A549 (cell line): ENCODE measurements at regions not wholly inside any gene's neighbourhood (a gene's known extent, or its start where the extent isn't known, plus 50 kb on each side); places are given as distances from the start of the nearest gene placed in this dataset.

Source experiments
- ATAC-seq, 2 experiments: fragments of 200-7000 bp in 1 of 2; fragments of >200 bp in 1 of 2; cut with Nextera tagmentation in 1 of 2; cut with Tn5 transposase in 1 of 2; 3 replicates each; pipeline versions ENCODE4 v1.8.0 to v1.9.1; 2018 to 2020; ENCODE audit warnings: mild to moderate bottlenecking in 1 of 2, moderate library complexity in 1 of 2
- CTCF ChIA-PET: fragments of 300-600 bp; sonication (Branson Sonifier 250); formaldehyde crosslinking; extraction: SDS; loops from one replicate; lab custom pipeline; 2021; ENCODE audit warnings: antibody characterized with exemption, inconsistent platforms; lab: Yijun Ruan, JAX
- POLR2A ChIA-PET: fragments of 350-600 bp; formaldehyde crosslinking; extraction: SDS; loops from one replicate; lab custom pipeline; 2021; ENCODE audit warnings: antibody characterized with exemption, inconsistent platforms; lab: Yijun Ruan, JAX
- DNase-seq, 2 experiments: peaks; one replicate each; pipeline versions ENCODE4 v3.0.0 to v3.0.0-alpha.2; 2011 to 2016; ENCODE audit warnings: low read depth in 1 of 2, low spot score in 1 of 2
- FAIRE-seq: peaks from 2 replicates; lab custom pipeline; 2011; peaks lifted over from hg19 to GRCh38; lab: Jason Lieb, UNC
- H3K27ac ChIP-seq, 2 experiments: fragments of >200 bp; sonication (Bioruptor Twin); formaldehyde crosslinking; 3 replicates each; pipeline ENCODE4 v1.5.1; 2016 to 2017
- H3K4me1 ChIP-seq: fragments of >200 bp; sonication (Bioruptor Twin); formaldehyde crosslinking; 3 replicates; pipeline ENCODE4 v1.6.1; 2016
- H3K4me2 ChIP-seq: fragments of >200 bp; sonication (Bioruptor Twin); formaldehyde crosslinking; 3 replicates; pipeline ENCODE4 v1.6.1; 2016
- H3K4me3 ChIP-seq: fragments of >200 bp; sonication (Bioruptor Twin); formaldehyde crosslinking; 3 replicates; pipeline ENCODE4 v1.5.1; 2016
- H3K9me3 ChIP-seq: fragments of >200 bp; sonication (Bioruptor Twin); formaldehyde crosslinking; 3 replicates; pipeline ENCODE4 v1.6.1; 2016
- BHLHE40 ChIP-seq: IDR thresholded peaks from 2 replicates; pipeline ENCODE4 v1.6.1; 2012; ENCODE audit warnings: low read depth, low read length, inconsistent platforms
- CBX2 ChIP-seq: fragments of 200-600 bp; sonication (generic); IDR thresholded peaks from 2 replicates; pipeline ENCODE4 v1.6.1; 2016; ENCODE audit warnings: low read depth, mild to moderate bottlenecking, borderline replicate concordance
- CEBPB ChIP-seq, 2 experiments: fragments of >200 bp in 1 of 2; sonication (Bioruptor Twin) in 1 of 2; formaldehyde crosslinking in 1 of 2; IDR thresholded peaks; 2 replicates each; pipeline ENCODE4 v1.6.1; 2012 to 2016
- CHD2 ChIP-seq: fragments of 150-350 bp; IDR thresholded peaks from 2 replicates; pipeline ENCODE4 v1.6.1; 2014; ENCODE audit warnings: low read length; ENCODE audit not compliant: partially characterized antibody
- E2F6 ChIP-seq: IDR thresholded peaks from 2 replicates; pipeline ENCODE4 v1.6.1; 2012; ENCODE audit warnings: low read depth, borderline replicate concordance
- ESRRA ChIP-seq: fragments of 150-350 bp; IDR thresholded peaks from 2 replicates; pipeline ENCODE4 v1.6.1; 2014; ENCODE audit warnings: mild to moderate bottlenecking, low read length, borderline replicate concordance
- FOXS1 ChIP-seq: fragments of 250-450 bp; sonication (Bioruptor Pico); IDR thresholded peaks from 2 replicates; pipeline ENCODE4 v1.5.0; 2020; ENCODE audit warnings: mild to moderate bottlenecking, moderate library complexity
- GATA3 ChIP-seq: IDR thresholded peaks from 2 replicates; pipeline ENCODE4 v1.6.1; 2012; ENCODE audit warnings: borderline replicate concordance
- HDAC2 ChIP-seq: fragments of 200-600 bp; sonication (generic); IDR thresholded peaks from 2 replicates; pipeline ENCODE4 v1.6.1; 2016
- HES2 ChIP-seq: fragments of >200 bp; sonication (Bioruptor Twin); formaldehyde crosslinking; IDR thresholded peaks from 2 replicates; pipeline ENCODE4 v1.6.1; 2016
- HEYL ChIP-seq: fragments of 250-450 bp; sonication (Bioruptor Pico); IDR thresholded peaks from 2 replicates; pipeline ENCODE4 v1.8.0; 2021; ENCODE audit warnings: mild to moderate bottlenecking, moderate library complexity
- HMGXB4 ChIP-seq: fragments of 250-450 bp; sonication (Bioruptor Pico); IDR thresholded peaks from 2 replicates; pipeline ENCODE4 v1.5.0; 2021; ENCODE audit warnings: mild to moderate bottlenecking, moderate library complexity, borderline replicate concordance
- JUN ChIP-seq, 2 experiments: fragments of >200 bp; sonication (Bioruptor Twin); formaldehyde crosslinking; IDR thresholded peaks; 2 replicates in 1 of 2; 3 replicates in 1 of 2; pipeline ENCODE4 v1.6.1; 2016 to 2017
- JUNB ChIP-seq: fragments of >200 bp; sonication (Bioruptor Twin); formaldehyde crosslinking; IDR thresholded peaks from 2 replicates; pipeline ENCODE4 v1.6.1; 2016
- MAFK ChIP-seq: fragments of 450-650 bp; IDR thresholded peaks from 2 replicates; pipeline ENCODE4 v1.6.1; 2014; ENCODE audit not compliant: partially characterized antibody
- MAZ ChIP-seq: fragments of 150-350 bp; IDR thresholded peaks from 2 replicates; pipeline ENCODE4 v1.6.1; 2014; ENCODE audit warnings: antibody characterized with exemption, low read depth, low read length, borderline replicate concordance
- MYC ChIP-seq: IDR thresholded peaks from 2 replicates; pipeline ENCODE4 v1.6.1; 2012; ENCODE audit warnings: mild to moderate bottlenecking, inconsistent platforms, low read length, improper control_type of control experiment, borderline replicate concordance
- NPAS2 ChIP-seq: fragments of 250-450 bp; sonication (Bioruptor Pico); IDR thresholded peaks from 2 replicates; pipeline ENCODE4 v1.8.0; 2022; ENCODE audit warnings: mild to moderate bottlenecking, moderate library complexity, borderline replicate concordance
- PBX3 ChIP-seq: IDR thresholded peaks from 2 replicates; pipeline ENCODE4 v1.6.1; 2012
- PHF8 ChIP-seq: fragments of 200-600 bp; sonication (generic); IDR thresholded peaks from 2 replicates; pipeline ENCODE4 v1.6.1; 2016; ENCODE audit warnings: low read depth, mild to moderate bottlenecking, antibody characterized with exemption, moderate library complexity, borderline replicate concordance
- POLR2AphosphoS2 ChIP-seq: conservative IDR thresholded peaks from 2 replicates; pipeline ENCODE4 v1.6.1; 2012; ENCODE audit warnings: low read length, improper control_type of control experiment, inconsistent platforms
- RAD21 ChIP-seq, 2 experiments: fragments of >200 bp in 1 of 2; sonication (Bioruptor Twin) in 1 of 2; formaldehyde crosslinking in 1 of 2; IDR thresholded peaks in 1 of 2; conservative IDR thresholded peaks in 1 of 2; 2 replicates in 1 of 2; 3 replicates in 1 of 2; pipeline ENCODE4 v1.6.1; 2012 to 2018; ENCODE audit warnings: inconsistent platforms in 1 of 2
- RCOR1 ChIP-seq: fragments of 150-350 bp; IDR thresholded peaks from 2 replicates; pipeline ENCODE4 v1.6.1; 2014; ENCODE audit warnings: antibody characterized with exemption, low read length, low read depth
- REST ChIP-seq: fragments of 200-600 bp; sonication (generic); IDR thresholded peaks from 2 replicates; pipeline ENCODE4 v1.6.1; 2016; ENCODE audit warnings: antibody characterized with exemption, mild to moderate bottlenecking, moderate library complexity
- RNF2 ChIP-seq: fragments of 200-600 bp; sonication (generic); IDR thresholded peaks from 2 replicates; pipeline ENCODE4 v1.6.1; 2016; ENCODE audit warnings: low read depth, mild to moderate bottlenecking, antibody characterized with exemption, moderate library complexity, borderline replicate concordance
- SMC3 ChIP-seq: fragments of >200 bp; sonication (Bioruptor Twin); formaldehyde crosslinking; IDR thresholded peaks from 3 replicates; pipeline ENCODE4 v1.6.1; 2018; ENCODE audit warnings: inconsistent platforms
- TP53 ChIP-seq: fragments of 250-450 bp; sonication (Bioruptor Pico); IDR thresholded peaks from 2 replicates; pipeline ENCODE4 v1.5.0; 2021; ENCODE audit warnings: mild to moderate bottlenecking, moderate library complexity
- ZNF302 ChIP-seq: fragments of 250-450 bp; sonication (Bioruptor Pico); IDR thresholded peaks from 2 replicates; pipeline ENCODE4 v1.9.0; 2021; ENCODE audit warnings: inconsistent platforms, mild to moderate bottlenecking, moderate library complexity
- WGBS: methylation state at CpG from one replicate; pipeline ENCODE4 v1.1.6; 2017; ENCODE audit errors: missing lambda C conversion rate; 5-methylcytosine and 5-hydroxymethylcytosine counted together

GRCh38 chr2:122172812-122173211, 417.4 kb downstream of the TSN start:
- ChIA-PET CTCF (no interaction called here), POLR2A (no interaction called here)
- H3K27ac ChIP-seq, result no peak overlapping the region
- H3K4me3 ChIP-seq, result no peak overlapping the region
- no peak overlapping the region for H3K4me2 ChIP-seq
- no peak for TF ChIP-seq HDAC2
- TF ChIP-seq POLR2AphosphoS2, result no peak
- no peak for TF ChIP-seq MYC
- TF ChIP-seq HEYL (CRISPR knock-in tag), result no peak
- TF ChIP-seq NPAS2 (CRISPR knock-in tag), result no peak
- TF ChIP-seq HMGXB4, result no peak
- TF ChIP-seq CBX2, result no peak
- TF ChIP-seq JUNB, result no peak
- no peak for TF ChIP-seq CEBPB (IDR thresholded peaks at IDR 0.05)
- TF ChIP-seq RNF2, result no peak
- no peak for TF ChIP-seq BHLHE40
- TF ChIP-seq RAD21 (conservative IDR thresholded peaks at IDR 0.05 in 1 of 2, IDR thresholded peaks at IDR 0.05 in 1 of 2), result no peak
- no peak for TF ChIP-seq GATA3
- no peak for TF ChIP-seq ZNF302
- DNase-seq (no peak), FAIRE-seq (no peak), ATAC-seq (no peak)
- H3K4me1 ChIP-seq, result no peaks in the 10 kb centered on the region
- 0% methylated on average over 2 of the region's 2 CpGs for WGBS
- no peaks in the 10 kb centered on the region for H3K9me3 ChIP-seq

- DNase-seq (no peak), FAIRE-seq (no peak), ATAC-seq (no peak)
- no peak overlapping the region for H3K4me2 ChIP-seq
- CTCF ChIA-PET, result no interaction called here
- H3K9me3 ChIP-seq, result no peaks in the 10 kb centered on the region
- no peak overlapping the region for H3K27ac ChIP-seq
- 1% methylated on average over 6 of the region's 6 CpGs for WGBS
- POLR2A ChIA-PET, result no interaction called here
- H3K4me3 ChIP-seq, result no peak overlapping the region
- H3K4me1 ChIP-seq, result no peaks in the 10 kb centered on the region
- TF ChIP-seq MAFK (no peak), REST (no peak), RCOR1 (no peak)
Measured at GRCh38 chr2:122174061-122174460, 418.6 kb downstream of the TSN start.

- Histone ChIP-seq H3K9me3 (no peaks in the 10 kb centered on the region), H3K4me2 (no peak overlapping the region), H3K27ac (no peak overlapping the region), H3K4me3 (no peak overlapping the region), H3K4me1 (no peaks in the 10 kb centered on the region)
- no peak for DNase-seq
- no peak for FAIRE-seq
- POLR2A ChIA-PET, result no interaction called here
- WGBS, result 1% methylated on average over 6 of the region's 6 CpGs
- CTCF ChIA-PET, result interaction anchor here (2.2 kb wide), 1 partner anchor 11 kb away, joined by 7 read pairs; no protein-coding TSS in a partner anchor
- no peak for TF ChIP-seq SMC3
- TF ChIP-seq FOXS1, result no peak
- no peak for TF ChIP-seq TP53 (CRISPR knock-in tag)
- TF ChIP-seq ESRRA, result no peak
- TF ChIP-seq JUN (IDR thresholded peaks at IDR 0.05), result no peak
- TF ChIP-seq HEYL (CRISPR knock-in tag), result no peak
- TF ChIP-seq HES2, result no peak
- no peak for TF ChIP-seq CHD2
- no peak for TF ChIP-seq ZNF302
- no peak for TF ChIP-seq MAZ
- no peak for TF ChIP-seq E2F6
- TF ChIP-seq PHF8, result no peak
- TF ChIP-seq PBX3, result no peak
- ATAC-seq, result no peak
Measured at GRCh38 chr2:122179492-122180165, 424.2 kb downstream of the TSN start.
